ENCODE measurements at regions not wholly inside any gene's neighbourhood (a gene's known extent, or its start where the extent isn't known, plus 50 kb on each side); places are given as distances from the start of the nearest gene placed in this dataset.

- H3K27ac Mint-ChIP-seq = no peak overlapping the region
- H3K9me3 Mint-ChIP-seq (ENCODE audit: low read depth) = peaks cover 56% of the 10 kb centered on the region
Observed at GRCh38 chr7:63008366-63008765, 990.3 kb upstream of the ZNF722 start.

GRCh38 chr7:63009771-63010170 lies 988.9 kb upstream of the ZNF722 start:
- peaks cover 9% of the 10 kb centered on the region for H3K36me3 Mint-ChIP-seq (ENCODE audit: insufficient read depth)
- no peaks in the 10 kb centered on the region for H3K27me3 Mint-ChIP-seq
- H3K27ac Mint-ChIP-seq = no peak overlapping the region
- H3K9me3 Mint-ChIP-seq (ENCODE audit: low read depth) = peaks cover 61% of the 10 kb centered on the region
- no peaks in the 10 kb centered on the region for H3K4me1 Mint-ChIP-seq (ENCODE audit: low read depth)
- no peak for DNase-seq (ENCODE audit: low spot score, unreplicated experiment)
- H3K4me3 Mint-ChIP-seq (ENCODE audit: low read depth) = no peak overlapping the region
- TF ChIP-seq CTCF (IDR thresholded peaks at IDR 0.05; ENCODE audit: unreplicated experiment) = no peak

More at GRCh38 chr7:63008366-63008765, 990.3 kb upstream of the ZNF722 start:
- Mint-ChIP-seq H3K4me1 (ENCODE audit: low read depth) (no peaks in the 10 kb centered on the region), H3K27me3 (no peaks in the 10 kb centered on the region), H3K4me3 (ENCODE audit: low read depth) (no peak overlapping the region), H3K36me3 (ENCODE audit: insufficient read depth) (peaks cover 6% of the 10 kb centered on the region)
- peak; percentile 7 for TF ChIP-seq CTCF (IDR thresholded peaks at IDR 0.05; ENCODE audit: unreplicated experiment)
- no peak for DNase-seq (ENCODE audit: low spot score, unreplicated experiment)

DNA sequence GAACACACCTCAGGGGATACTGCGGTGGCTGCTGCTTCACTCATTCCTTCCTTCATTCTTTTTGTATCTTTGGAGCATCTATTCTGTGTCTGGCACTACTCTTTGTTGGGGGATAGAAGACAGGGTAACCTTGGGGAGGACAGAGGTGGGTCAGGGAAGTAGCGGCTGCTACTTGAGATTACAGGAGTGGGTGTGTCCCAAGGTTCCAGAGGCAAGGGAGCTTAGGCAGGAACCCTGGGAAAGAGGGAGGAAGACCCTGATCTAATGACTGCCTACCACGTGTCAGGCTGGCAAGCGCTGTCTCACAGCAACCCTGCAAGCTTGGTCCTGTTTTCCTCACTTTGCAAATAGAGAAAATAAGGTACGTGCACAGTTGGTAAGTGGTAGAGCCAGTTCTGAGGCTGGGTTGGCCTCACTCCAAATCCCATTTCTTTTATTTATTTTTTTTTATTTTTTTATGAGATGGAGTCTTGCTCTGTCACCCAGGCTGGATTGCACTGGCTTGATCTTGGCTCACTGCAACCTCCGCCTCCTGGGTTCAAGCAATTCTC lies 985.9 kb upstream of the ZNF722 start:
- DNase-seq (ENCODE audit: low spot score, unreplicated experiment) = no peak
- Mint-ChIP-seq H3K36me3 (ENCODE audit: insufficient read depth) (peaks cover 16% of the 10 kb centered on the region), H3K9me3 (ENCODE audit: low read depth) (peaks cover 56% of the 10 kb centered on the region), H3K27ac (no peak overlapping the region), H3K4me3 (ENCODE audit: low read depth) (no peak overlapping the region), H3K4me1 (ENCODE audit: low read depth) (no peaks in the 10 kb centered on the region), H3K27me3 (no peaks in the 10 kb centered on the region)
- no peak for TF ChIP-seq CTCF (IDR thresholded peaks at IDR 0.05; ENCODE audit: unreplicated experiment)

DNA sequence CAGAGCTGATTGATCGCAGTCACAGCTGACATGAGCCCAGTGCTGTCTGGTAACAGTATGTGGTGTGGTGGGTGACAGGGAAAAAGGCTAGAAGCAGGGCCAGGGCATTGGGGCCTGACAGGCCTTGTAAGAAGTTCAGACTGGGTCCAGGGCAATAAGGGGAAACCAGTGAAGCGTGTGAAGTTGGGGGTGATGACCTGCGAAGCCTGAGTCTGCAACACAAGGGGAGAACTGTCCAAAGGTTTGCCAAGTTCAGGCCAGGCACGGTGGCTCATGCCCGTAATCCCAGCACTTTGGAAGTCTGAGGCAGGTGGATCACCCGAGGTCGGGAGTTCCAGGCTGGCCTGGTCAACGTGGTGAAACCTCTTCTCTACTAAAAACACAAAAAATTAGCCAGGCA lies 983.9 kb upstream of the ZNF722 start:
- H3K4me1 Mint-ChIP-seq (ENCODE audit: low read depth) = no peaks in the 10 kb centered on the region
- no peak for TF ChIP-seq CTCF (IDR thresholded peaks at IDR 0.05; ENCODE audit: unreplicated experiment)
- H3K27ac Mint-ChIP-seq = no peak overlapping the region
- peaks cover 53% of the 10 kb centered on the region for H3K9me3 Mint-ChIP-seq (ENCODE audit: low read depth)
- DNase-seq (ENCODE audit: low spot score, unreplicated experiment) = no peak
- no peak overlapping the region for H3K4me3 Mint-ChIP-seq (ENCODE audit: low read depth)
- peaks cover 20% of the 10 kb centered on the region for H3K36me3 Mint-ChIP-seq (ENCODE audit: insufficient read depth)
- no peaks in the 10 kb centered on the region for H3K27me3 Mint-ChIP-seq

- no peaks in the 10 kb centered on the region for H3K4me1 Mint-ChIP-seq (ENCODE audit: low read depth)
- no peaks in the 10 kb centered on the region for H3K27me3 Mint-ChIP-seq
Observed at GRCh38 chr7:63023182-63023787, 975.4 kb upstream of the ZNF722 start.

More at GRCh38 chr7:63023182-63023787, 975.4 kb upstream of the ZNF722 start:
- H3K36me3 Mint-ChIP-seq (ENCODE audit: insufficient read depth) = peaks cover 9% of the 10 kb centered on the region
- DNase-seq (ENCODE audit: low spot score, unreplicated experiment) = no peak
- H3K9me3 Mint-ChIP-seq (ENCODE audit: low read depth) = peaks cover 59% of the 10 kb centered on the region
- no peak overlapping the region for H3K27ac Mint-ChIP-seq
- TF ChIP-seq CTCF (IDR thresholded peaks at IDR 0.05; ENCODE audit: unreplicated experiment) = no peak
- H3K4me3 Mint-ChIP-seq (ENCODE audit: low read depth) = no peak overlapping the region

Data from progenitor cell of endocrine pancreas (in vitro differentiated cells).